IMR-90 (cell line): ENCODE measurements at regions not wholly inside any gene's neighbourhood (a gene's known extent, or its start where the extent isn't known, plus 50 kb on each side); places are given as distances from the start of the nearest gene placed in this dataset.

Experiments used
- ATAC-seq: fragments of 200-7000 bp; cut with Tn5 transposase; 2 replicates; pipeline ENCODE4 v1.9.1; 2020; ENCODE audit warnings: low read depth, mild to moderate bottlenecking, moderate library complexity
- BruUV-seq: library from RNA; stranded (reverse); fragments of 400-500 nt; replicated peaks from 2 replicates; lab custom pipeline; 2021; lab: Mats Ljungman, UMichigan
- CTCF ChIA-PET: fragments of 300-600 bp; formaldehyde crosslinking; extraction: SDS; loops from one replicate; lab custom pipeline; 2021; ENCODE audit warnings: antibody characterized with exemption; lab: Yijun Ruan, JAX
- POLR2A ChIA-PET: fragments of 300-600 bp; sonication (Branson Sonifier 250); formaldehyde crosslinking; loops from one replicate; lab custom pipeline; 2022; ENCODE audit warnings: antibody characterized with exemption; ENCODE audit not compliant: unreplicated experiment; lab: Charles Lee
- DNase-seq: peaks from one replicate; pipeline ENCODE4 v3.0.0; 2013
- H2AFZ ChIP-seq: replicated peaks from 2 replicates; pipeline ENCODE3; 2013; ENCODE audit warnings: low read length, mild to moderate bottlenecking; ENCODE audit not compliant: poor library complexity
- H2AK5ac ChIP-seq: 2 replicates; pipeline ENCODE4 v1.6.1; 2013; ENCODE audit warnings: low read depth, low read length, inconsistent platforms
- H2AK9ac ChIP-seq: replicated peaks from 2 replicates; pipeline ENCODE3; 2013; ENCODE audit warnings: mild to moderate bottlenecking, low read depth, low read length, moderate library complexity; ENCODE audit not compliant: poor library complexity
- H2BK120ac ChIP-seq: 2 replicates; pipeline ENCODE4 v1.6.1; 2013; ENCODE audit warnings: low read depth, low read length, inconsistent platforms
- H2BK15ac ChIP-seq: 3 replicates; pipeline ENCODE4 v1.6.1; 2013; ENCODE audit warnings: low read depth, low read length, inconsistent platforms
- H2BK20ac ChIP-seq: 2 replicates; pipeline ENCODE4 v1.6.1; 2013; ENCODE audit warnings: low read depth, mild to moderate bottlenecking, inconsistent platforms, low read length, moderate library complexity
- H2BK5ac ChIP-seq: 2 replicates; pipeline ENCODE4 v1.6.1; 2013; ENCODE audit warnings: mild to moderate bottlenecking, low read depth, low read length, inconsistent platforms; ENCODE audit not compliant: poor library complexity, severe bottlenecking
- H3K14ac ChIP-seq: replicated peaks from 2 replicates; pipeline ENCODE4 v1.6.1; 2013; ENCODE audit warnings: low read depth, low read length, inconsistent platforms
- H3K18ac ChIP-seq: 2 replicates; pipeline ENCODE4 v1.6.1; 2013; ENCODE audit warnings: low read depth, low read length, control low read depth
- H3K23ac ChIP-seq: 2 replicates; pipeline ENCODE4 v1.6.1; 2013; ENCODE audit warnings: low read depth, low read length, inconsistent platforms
- H3K27ac ChIP-seq: 2 replicates; pipeline ENCODE4 v1.5.1; 2013; ENCODE audit warnings: mild to moderate bottlenecking, control low read depth, low read length; ENCODE audit not compliant: insufficient read depth
- H3K27me3 ChIP-seq: 2 replicates; pipeline ENCODE4 v1.6.1; 2013; ENCODE audit warnings: low read length; ENCODE audit not compliant: control insufficient read depth, insufficient read depth
- H3K36me3 ChIP-seq: 2 replicates; pipeline ENCODE4 v1.6.1; 2013; ENCODE audit warnings: low read length, mixed read lengths; ENCODE audit not compliant: control insufficient read depth, insufficient read depth
- H3K4ac ChIP-seq: 2 replicates; pipeline ENCODE4 v1.6.1; 2013; ENCODE audit warnings: low read depth, low read length, inconsistent platforms
- H3K4me1 ChIP-seq: 2 replicates; pipeline ENCODE4 v1.6.1; 2013; ENCODE audit warnings: low read length, mixed read lengths; ENCODE audit not compliant: control insufficient read depth, insufficient read depth
- H3K4me2 ChIP-seq: 2 replicates; pipeline ENCODE4 v1.6.1; 2013; ENCODE audit warnings: low read depth, mild to moderate bottlenecking, control low read depth, low read length, moderate library complexity
- H3K4me3 ChIP-seq: 2 replicates; pipeline ENCODE4 v1.5.1; 2013; ENCODE audit warnings: low read depth, mild to moderate bottlenecking, control low read depth, low read length, moderate library complexity; ENCODE audit not compliant: insufficient read depth
- H3K56ac ChIP-seq: 2 replicates; pipeline ENCODE4 v1.6.1; 2013; ENCODE audit warnings: low read length, inconsistent platforms; ENCODE audit not compliant: insufficient read depth; ENCODE audit errors: extremely low read depth
- H3K79me1 ChIP-seq, 2 experiments: 2 replicates each; pipeline ENCODE4 v1.6.1; 2013; ENCODE audit warnings: low read length in 2 of 2, inconsistent platforms in 1 of 2, low read depth in 1 of 2
- H3K9ac ChIP-seq: 2 replicates; pipeline ENCODE4 v1.6.1; 2013; ENCODE audit warnings: low read depth, low read length, control low read depth
- H3K9me1 ChIP-seq: 2 replicates; pipeline ENCODE4 v1.6.1; 2013; ENCODE audit warnings: low read length, inconsistent platforms; ENCODE audit not compliant: insufficient read depth
- H3K9me3 ChIP-seq: 2 replicates; pipeline ENCODE4 v1.6.1; 2013; ENCODE audit warnings: low read length; ENCODE audit not compliant: control insufficient read depth, insufficient read depth
- H4K20me1 ChIP-seq: 2 replicates; pipeline ENCODE4 v1.6.1; 2013; ENCODE audit warnings: low read length, inconsistent platforms; ENCODE audit not compliant: insufficient read depth
- H4K5ac ChIP-seq: 2 replicates; pipeline ENCODE4 v1.6.1; 2013; ENCODE audit warnings: mild to moderate bottlenecking, low read depth, low read length, control low read depth
- H4K8ac ChIP-seq, 2 experiments: 2 replicates each; pipeline ENCODE4 v1.6.1; 2013; ENCODE audit warnings: low read depth in 2 of 2, low read length in 2 of 2, control low read depth in 1 of 2, inconsistent platforms in 1 of 2
- H4K91ac ChIP-seq: 2 replicates; pipeline ENCODE4 v1.6.1; 2013; ENCODE audit warnings: low read depth, low read length, inconsistent platforms; ENCODE audit not compliant: insufficient read depth
- NFE2L2 ChIP-seq: fragments of 150-350 bp; IDR thresholded peaks from 2 replicates; pipeline ENCODE4 v1.6.1; 2016; ENCODE audit warnings: low read depth, mild to moderate bottlenecking, low read length
- RCOR1 ChIP-seq: IDR thresholded peaks from 2 replicates; pipeline ENCODE4 v1.6.1; 2012; ENCODE audit warnings: mild to moderate bottlenecking, low read length, improper control_type of control experiment; ENCODE audit not compliant: insufficient replicate concordance
- dilution Hi-C: fragments of 300-500 bp; cut with HindIII; formaldehyde crosslinking; loops from one replicate; pipeline ENCODE4 v1.14.3; 2018; ENCODE audit warnings: low sequenced_read_pairs; ENCODE audit not compliant: unreplicated experiment
- in situ Hi-C: fragments of 300-500 bp; cut with MboI; formaldehyde crosslinking; loops from 3 replicates; pipeline ENCODE4 v1.14.3; 2019; ENCODE audit warnings: low sequenced_read_pairs, inconsistent platforms, mixed read lengths
- intact Hi-C: fragments of 100-400 bp; cut with micrococcal nuclease; formaldehyde crosslinking; loops from 2 replicates; pipeline ENCODE4 v1.10.0; 2022

DNA sequence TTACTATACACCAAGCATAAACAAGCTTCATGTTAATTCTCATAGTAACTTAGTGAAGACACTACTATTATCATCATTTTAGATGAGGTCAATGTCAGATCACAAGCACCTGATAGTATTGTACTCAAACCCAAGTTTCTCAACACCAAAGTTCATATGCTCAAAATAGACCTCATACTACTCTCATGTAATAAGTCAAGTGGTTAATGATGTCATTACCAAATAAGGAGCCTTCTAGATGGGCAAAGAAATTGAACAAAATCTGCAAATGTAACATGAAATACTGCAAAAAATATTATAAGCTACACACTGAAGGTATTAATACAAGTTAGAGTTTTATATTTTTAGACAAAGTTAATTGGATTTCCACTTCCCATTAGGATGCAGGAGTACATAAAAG lies 144.0 kb upstream of the CHRM3 start:
- DNase-seq (no peak), ATAC-seq (no peak)
- in situ Hi-C loops (no loop called here), intact Hi-C loops (no loop called here), dilution Hi-C loops (no loop called here)
- Histone ChIP-seq H3K36me3 (no peaks in the 10 kb centered on the region), H3K56ac (no peak overlapping the region), H2AK5ac (no peak overlapping the region), H3K4ac (no peak overlapping the region), H3K14ac (no peak overlapping the region), H3K9me3 (peaks cover 7% of the 10 kb centered on the region; the same call in 1 of the 2 replicates), H3K9ac (no peak overlapping the region), H4K20me1 (no peaks in the 10 kb centered on the region), H4K8ac (no peak overlapping the region), H3K9me1 (no peaks in the 10 kb centered on the region), H2BK15ac (no peak overlapping the region), H3K4me1 (no peaks in the 10 kb centered on the region), H3K27me3 (no peaks in the 10 kb centered on the region), H2BK5ac (no peak overlapping the region), H3K4me3 (no peak overlapping the region), H3K4me2 (no peak overlapping the region), H3K18ac (no peak overlapping the region), H2BK20ac (no peak overlapping the region), H2BK120ac (no peak overlapping the region), H3K23ac (no peak overlapping the region), H4K91ac (no peak overlapping the region), H3K27ac (no peak overlapping the region), H3K79me1 (no peaks in the 10 kb centered on the region), H2AFZ (no peak overlapping the region), H2AK9ac (no peak overlapping the region), H4K5ac (no peak overlapping the region)
- TF ChIP-seq NFE2L2 (no peak), RCOR1 (no peak)
- ChIA-PET POLR2A (no interaction called here), CTCF (no interaction called here)
- no TSS peak for BruUV-seq
